HEK293T (cell line): ENCODE measurements at regions not wholly inside any gene's neighbourhood (a gene's known extent, or its start where the extent isn't known, plus 50 kb on each side); places are given as distances from the start of the nearest gene placed in this dataset.

Experiments
- CTCF ChIA-PET: fragments of 350-600 bp; formaldehyde crosslinking; extraction: SDS; loops from one replicate; lab custom pipeline; 2021; ENCODE audit warnings: antibody characterized with exemption, inconsistent platforms; lab: Yijun Ruan, JAX
- POLR2A ChIA-PET: fragments of 350-600 bp; formaldehyde crosslinking; extraction: SDS; loops from one replicate; lab custom pipeline; 2020; ENCODE audit warnings: antibody characterized with exemption, inconsistent platforms; lab: Yijun Ruan, JAX
- DNase-seq: peaks from one replicate; pipeline ENCODE4 v3.0.0; 2012; ENCODE audit warnings: mixed read lengths; ENCODE audit errors: extremely low spot score
- ARNT ChIP-seq: fragments of 450-650 bp; IDR thresholded peaks from 2 replicates; pipeline ENCODE4 v1.6.1; 2017; ENCODE audit warnings: mild to moderate bottlenecking
- BHLHE40 ChIP-seq: fragments of 450-650 bp; IDR thresholded peaks from 2 replicates; pipeline ENCODE4 v1.6.1; 2016; ENCODE audit warnings: mild to moderate bottlenecking, moderate library complexity, borderline replicate concordance
- CTBP1 ChIP-seq: fragments of 450-650 bp; IDR thresholded peaks from 2 replicates; pipeline ENCODE4 v1.6.1; 2016; ENCODE audit warnings: borderline replicate concordance
- ELF4 ChIP-seq: fragments of 450-650 bp; IDR thresholded peaks from 2 replicates; pipeline ENCODE4 v1.6.1; 2017; ENCODE audit warnings: antibody characterized with exemption
- FOXA1 ChIP-seq: fragments of 450-650 bp; IDR thresholded peaks from 2 replicates; pipeline ENCODE4 v1.6.1; 2016; ENCODE audit warnings: mild to moderate bottlenecking
- FOXK2 ChIP-seq: fragments of 450-650 bp; IDR thresholded peaks from 2 replicates; pipeline ENCODE4 v1.6.1; 2016; ENCODE audit warnings: mild to moderate bottlenecking
- FOXM1 ChIP-seq: fragments of 450-650 bp; IDR thresholded peaks from 2 replicates; pipeline ENCODE4 v1.6.1; 2017; ENCODE audit warnings: mild to moderate bottlenecking, borderline replicate concordance
- HDGF ChIP-seq: fragments of 450-650 bp; IDR thresholded peaks from 2 replicates; pipeline ENCODE4 v1.6.1; 2017; ENCODE audit warnings: antibody characterized with exemption, borderline replicate concordance
- L3MBTL2 ChIP-seq: fragments of 450-650 bp; conservative IDR thresholded peaks from 2 replicates; pipeline ENCODE4 v1.6.1; 2016; ENCODE audit warnings: mild to moderate bottlenecking
- LEF1 ChIP-seq: fragments of 450-650 bp; IDR thresholded peaks from 2 replicates; pipeline ENCODE4 v1.6.1; 2017; ENCODE audit warnings: mild to moderate bottlenecking, borderline replicate concordance
- NFRKB ChIP-seq: fragments of 450-650 bp; IDR thresholded peaks from 2 replicates; pipeline ENCODE4 v1.6.1; 2016; ENCODE audit warnings: mild to moderate bottlenecking, moderate library complexity
- PKNOX1 ChIP-seq: fragments of 450-650 bp; IDR thresholded peaks from 2 replicates; pipeline ENCODE4 v1.6.1; 2016
- SP1 ChIP-seq: fragments of 450-650 bp; IDR thresholded peaks from 2 replicates; pipeline ENCODE4 v1.6.1; 2017
- SUZ12 ChIP-seq: fragments of 450-650 bp; IDR thresholded peaks from 2 replicates; pipeline ENCODE4 v1.6.1; 2016; ENCODE audit warnings: mild to moderate bottlenecking
- TARDBP ChIP-seq: fragments of 450-650 bp; IDR thresholded peaks from 2 replicates; pipeline ENCODE4 v1.6.1; 2016
- ZNF384 ChIP-seq: fragments of 450-650 bp; IDR thresholded peaks from 2 replicates; pipeline ENCODE4 v1.6.1; 2016

GRCh38 chr2:66073172-66073571 lies 361.8 kb upstream of the MEIS1 start:
- CTCF ChIA-PET: no interaction called here
- DNase-seq: no peak
- TF ChIP-seq HDGF (no peak), NFRKB (no peak), PKNOX1 (peak; percentile 53)
- POLR2A ChIA-PET: interaction anchor here (0.9 kb wide), 2 partner anchors 318 to 504 kb away, joined by 3 to 4 read pairs; no protein-coding TSS in a partner anchor

DNA sequence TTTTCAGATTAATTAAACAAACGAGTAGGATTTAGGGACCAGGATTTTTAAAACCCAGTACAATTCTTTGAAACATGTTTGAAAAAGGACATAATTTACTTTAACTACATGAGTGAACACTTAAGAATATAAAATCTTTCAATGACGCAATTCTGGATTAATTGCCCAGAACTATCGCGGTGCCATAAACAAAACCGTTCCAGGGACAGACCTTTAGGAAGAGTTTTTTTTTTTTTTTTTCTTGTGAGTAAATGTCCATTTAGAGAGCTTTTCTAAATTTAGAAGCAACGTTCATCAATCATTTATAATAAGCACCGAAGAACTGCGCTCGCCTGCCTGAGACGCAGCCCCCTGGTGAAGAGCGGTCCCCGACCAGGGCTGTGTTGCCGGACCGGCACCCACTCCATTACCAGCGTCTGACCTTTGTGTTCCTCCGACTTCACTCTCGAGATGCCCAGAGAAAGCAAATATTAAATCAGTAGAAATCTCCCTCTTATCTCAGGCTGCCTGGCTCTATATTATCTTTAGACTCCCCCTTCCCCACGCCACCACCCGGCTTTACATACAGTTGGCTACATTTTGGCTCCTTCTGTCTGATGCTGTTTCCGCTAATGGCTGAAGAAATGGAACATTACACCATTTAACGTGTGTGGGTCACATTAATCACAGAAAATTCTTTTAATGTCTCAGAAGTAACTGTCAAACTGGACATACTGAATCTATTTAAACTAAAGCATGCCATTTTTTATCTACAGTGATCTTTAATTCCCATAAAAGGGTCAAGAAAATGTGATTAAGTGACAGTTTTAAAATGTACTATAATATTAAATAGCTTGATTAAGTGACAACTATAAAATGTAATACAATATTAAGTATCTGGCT lies 364.0 kb upstream of the MEIS1 start:
- TF ChIP-seq NFRKB (no peak), TARDBP (0 out of 2 replicates have a peak, but pooled peaks have one; percentile 15), LEF1 (0 out of 2 replicates have a peak, but pooled peaks have one; percentile 49), PKNOX1 (peak; percentile 92), FOXK2 (no peak), FOXA1 (no peak), CTBP1 (peak; percentile 84), ARNT (peak; percentile 97), ZNF384 (peak; percentile 96)
- ChIA-PET POLR2A (no interaction called here), CTCF (no interaction called here)
- DNase-seq: peak; percentile 69

DNA sequence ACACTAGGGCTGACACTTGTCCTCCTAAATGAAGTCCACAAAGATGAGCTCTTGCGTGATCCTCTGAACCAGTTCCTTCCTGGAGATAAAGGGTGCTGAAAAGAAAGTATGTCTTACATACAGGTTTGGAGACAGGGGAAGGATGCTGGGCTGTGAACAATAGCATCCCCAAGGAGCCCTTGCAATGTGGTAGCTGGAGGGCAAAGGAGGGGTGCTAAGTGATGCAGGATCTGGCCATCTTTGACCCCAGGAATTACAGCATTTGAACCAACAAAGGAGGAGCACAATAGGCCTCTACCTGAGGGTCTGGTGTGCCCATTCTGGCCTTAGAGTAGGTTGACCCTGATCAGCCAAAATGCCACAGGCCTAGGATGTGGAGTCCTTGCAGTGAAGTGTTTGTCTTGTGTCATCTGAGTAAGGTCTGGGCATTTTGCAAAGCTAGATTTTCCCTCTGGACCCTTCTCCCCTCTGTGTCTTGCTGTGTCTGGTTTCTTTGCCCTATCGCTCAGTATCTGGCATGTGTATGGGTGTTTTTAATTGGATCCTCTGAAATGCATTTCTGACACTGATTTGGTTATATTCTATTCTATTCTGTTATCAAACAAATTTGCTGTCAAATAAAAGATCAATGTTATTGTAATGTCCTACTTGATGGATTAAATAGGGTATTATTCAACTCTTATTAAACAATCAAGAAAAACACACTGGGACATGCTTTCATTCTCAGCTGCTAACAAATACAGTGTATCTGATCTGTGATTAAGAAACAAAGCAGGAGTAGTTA lies 364.8 kb upstream of the MEIS1 start:
- TF ChIP-seq BHLHE40 (no peak), CTBP1 (no peak), ZNF384 (no peak), FOXM1 (no peak), FOXA1 (no peak), NFRKB (no peak), SUZ12 (no peak), ELF4 (no peak), ARNT (no peak), PKNOX1 (no peak)
- POLR2A ChIA-PET: no interaction called here
- CTCF ChIA-PET: no interaction called here
- no peak for DNase-seq

- TF ChIP-seq SUZ12 (no peak), ELF4 (no peak), NFRKB (no peak), SP1 (no peak), PKNOX1 (no peak), HDGF (no peak), ARNT (no peak), ZNF384 (no peak), BHLHE40 (no peak), FOXK2 (no peak), CTBP1 (no peak), LEF1 (no peak), FOXA1 (no peak), FOXM1 (no peak), TARDBP (no peak), L3MBTL2 (no peak)
- ChIA-PET CTCF (interaction anchor here (1.2 kb wide), 1 partner anchor 10 kb away, joined by 3 read pairs; no protein-coding TSS in a partner anchor), POLR2A (no interaction called here)
- no peak for DNase-seq
Measured at GRCh38 chr2:66066032-66066431, 368.9 kb upstream of the MEIS1 start.

DNA sequence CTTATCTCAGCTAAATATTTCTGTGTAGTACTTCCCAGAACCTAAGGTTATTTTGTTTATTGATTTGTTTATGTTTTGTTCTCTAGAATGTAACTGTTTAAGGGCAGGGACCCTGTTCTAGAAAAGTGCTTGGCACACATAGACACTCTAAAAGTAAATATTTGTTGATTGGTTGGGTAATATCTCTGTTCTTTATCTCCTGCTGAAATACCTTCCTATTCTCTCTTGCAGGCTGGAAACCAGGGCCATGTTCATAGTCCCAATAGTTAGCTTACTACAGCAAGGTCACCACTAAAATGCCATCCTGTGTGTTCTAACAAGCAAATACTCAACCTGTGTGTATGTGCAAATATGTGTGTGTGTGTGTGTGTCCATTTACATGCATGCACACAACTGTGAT lies 375.6 kb upstream of the MEIS1 start:
- CTCF ChIA-PET: no interaction called here
- DNase-seq: no peak
- POLR2A ChIA-PET: no interaction called here
- TF ChIP-seq ELF4 (no peak), CTBP1 (no peak), ZNF384 (no peak), LEF1 (no peak), HDGF (no peak), L3MBTL2 (no peak), FOXM1 (no peak), SP1 (no peak), SUZ12 (no peak), BHLHE40 (no peak), FOXK2 (no peak), TARDBP (no peak), PKNOX1 (no peak), ARNT (no peak), NFRKB (no peak), FOXA1 (no peak)
